Activated CD4-positive, alpha-beta T cell treated with anti-CD3 and anti-CD28 coated beads, Interleukin-2, amount 10 ng/mL, durations not matched to agents 24 days and 14 days (primary cell): ENCODE measurements at regions not wholly inside any gene's neighbourhood (a gene's known extent, or its start where the extent isn't known, plus 50 kb on each side); places are given as distances from the start of the nearest gene placed in this dataset.

Source experiments
- DNase-seq: peaks from one replicate; pipeline ENCODE4 v3.0.0; 2022
- H3K27ac Mint-ChIP-seq: one replicate; pipeline ENCODE4 v1.8.0; 2022; ENCODE audit warnings: mild to moderate bottlenecking, mixed read lengths
- H3K27me3 Mint-ChIP-seq: one replicate; pipeline ENCODE4 v1.8.0; 2022; ENCODE audit warnings: mixed read lengths
- H3K36me3 Mint-ChIP-seq: one replicate; pipeline ENCODE4 v1.8.0; 2022; ENCODE audit warnings: low read depth, mild to moderate bottlenecking, mixed read lengths
- H3K4me1 Mint-ChIP-seq: one replicate; pipeline ENCODE4 v1.8.0; 2021; ENCODE audit warnings: mixed read lengths
- H3K4me3 Mint-ChIP-seq: one replicate; pipeline ENCODE4 v1.8.0; 2022; ENCODE audit warnings: mild to moderate bottlenecking, moderate library complexity, mixed read lengths
- H3K9me3 Mint-ChIP-seq: one replicate; pipeline ENCODE4 v1.8.0; 2021; ENCODE audit warnings: mixed read lengths
- intact Hi-C: fragments of 100-400 bp; cut with micrococcal nuclease; formaldehyde crosslinking; loops from one replicate; pipeline ENCODE4 v1.15.1; 2023

GRCh38 chr3:25097023-25097422 is 331.0 kb upstream of the RARB start:
- intact Hi-C loops: no loop called here
- Mint-ChIP-seq H3K4me3 (no peak overlapping the region), H3K36me3 (no peaks in the 10 kb centered on the region), H3K9me3 (no peaks in the 10 kb centered on the region), H3K4me1 (no peaks in the 10 kb centered on the region), H3K27ac (no peak overlapping the region), H3K27me3 (no peaks in the 10 kb centered on the region)
- no peak for DNase-seq

GRCh38 chr3:25099666-25100065 is 328.4 kb upstream of the RARB start:
- Mint-ChIP-seq H3K9me3 (no peaks in the 10 kb centered on the region), H3K4me1 (no peaks in the 10 kb centered on the region), H3K36me3 (no peaks in the 10 kb centered on the region), H3K27ac (no peak overlapping the region), H3K27me3 (no peaks in the 10 kb centered on the region), H3K4me3 (no peak overlapping the region)
- no peak for DNase-seq
- intact Hi-C loops: no loop called here

GRCh38 chr3:25103391-25103790 is 324.7 kb upstream of the RARB start:
- Mint-ChIP-seq H3K27ac (no peak overlapping the region), H3K27me3 (no peaks in the 10 kb centered on the region), H3K9me3 (no peaks in the 10 kb centered on the region), H3K4me1 (no peaks in the 10 kb centered on the region), H3K36me3 (no peaks in the 10 kb centered on the region), H3K4me3 (no peak overlapping the region)
- no peak for DNase-seq
- intact Hi-C loops: no loop called here

GRCh38 chr3:25107918-25108617 is 320.0 kb upstream of the RARB start:
- intact Hi-C loops: no loop called here
- Mint-ChIP-seq H3K36me3 (no peaks in the 10 kb centered on the region), H3K4me3 (no peak overlapping the region), H3K4me1 (no peaks in the 10 kb centered on the region), H3K27me3 (no peaks in the 10 kb centered on the region), H3K9me3 (no peaks in the 10 kb centered on the region), H3K27ac (no peak overlapping the region)
- DNase-seq: no peak

GRCh38 chr3:25110642-25111041 is 317.4 kb upstream of the RARB start:
- intact Hi-C loops: no loop called here
- Mint-ChIP-seq H3K36me3 (no peaks in the 10 kb centered on the region), H3K27me3 (no peaks in the 10 kb centered on the region), H3K27ac (no peak overlapping the region), H3K4me3 (no peak overlapping the region), H3K9me3 (no peaks in the 10 kb centered on the region), H3K4me1 (no peaks in the 10 kb centered on the region)
- DNase-seq: no peak

GRCh38 chr3:25113891-25114290 is 314.2 kb upstream of the RARB start:
- Mint-ChIP-seq H3K27me3 (no peaks in the 10 kb centered on the region), H3K4me3 (no peak overlapping the region), H3K4me1 (no peaks in the 10 kb centered on the region), H3K27ac (no peak overlapping the region), H3K9me3 (no peaks in the 10 kb centered on the region), H3K36me3 (no peaks in the 10 kb centered on the region)
- intact Hi-C loops: no loop called here
- DNase-seq: no peak

- H3K36me3 Mint-ChIP-seq: no peaks in the 10 kb centered on the region
- H3K27me3 Mint-ChIP-seq: no peaks in the 10 kb centered on the region
- H3K9me3 Mint-ChIP-seq: no peaks in the 10 kb centered on the region
- no peak overlapping the region for H3K4me3 Mint-ChIP-seq
- H3K4me1 Mint-ChIP-seq: no peaks in the 10 kb centered on the region
- DNase-seq: no peak
- no peak overlapping the region for H3K27ac Mint-ChIP-seq
- intact Hi-C loops: no loop called here
Measured at GRCh38 chr3:25114532-25114931, 313.5 kb upstream of the RARB start.

GRCh38 chr3:25117005-25117593 is 311.0 kb upstream of the RARB start:
- Mint-ChIP-seq H3K4me1 (no peaks in the 10 kb centered on the region), H3K36me3 (no peaks in the 10 kb centered on the region), H3K27me3 (no peaks in the 10 kb centered on the region), H3K27ac (no peak overlapping the region), H3K9me3 (no peaks in the 10 kb centered on the region), H3K4me3 (no peak overlapping the region)
- intact Hi-C loops: no loop called here
- DNase-seq: no peak

- Mint-ChIP-seq H3K27me3 (no peaks in the 10 kb centered on the region), H3K36me3 (no peaks in the 10 kb centered on the region), H3K4me3 (no peak overlapping the region), H3K9me3 (no peaks in the 10 kb centered on the region), H3K4me1 (no peaks in the 10 kb centered on the region), H3K27ac (no peak overlapping the region)
- intact Hi-C loops: no loop called here
- no peak for DNase-seq
Measured at GRCh38 chr3:25119682-25120081, 308.4 kb upstream of the RARB start.

GRCh38 chr3:25120665-25121064 is 307.4 kb upstream of the RARB start:
- no peaks in the 10 kb centered on the region for H3K9me3 Mint-ChIP-seq
- intact Hi-C loops: no loop called here
- no peaks in the 10 kb centered on the region for H3K27me3 Mint-ChIP-seq

GRCh38 chr3:25125201-25125600 is 302.9 kb upstream of the RARB start:
- no peak for DNase-seq
- Mint-ChIP-seq H3K4me3 (no peak overlapping the region), H3K4me1 (no peaks in the 10 kb centered on the region), H3K27ac (no peak overlapping the region), H3K36me3 (no peaks in the 10 kb centered on the region), H3K27me3 (no peaks in the 10 kb centered on the region), H3K9me3 (peaks cover 8% of the 10 kb centered on the region)
- intact Hi-C loops: no loop called here

More at GRCh38 chr3:25120665-25121064, 307.4 kb upstream of the RARB start:
- Mint-ChIP-seq H3K27ac (no peak overlapping the region), H3K4me3 (no peak overlapping the region), H3K36me3 (no peaks in the 10 kb centered on the region), H3K4me1 (no peaks in the 10 kb centered on the region)
- DNase-seq: no peak

GRCh38 chr3:25128735-25129134 is 299.3 kb upstream of the RARB start:
- no peak overlapping the region for H3K4me3 Mint-ChIP-seq
- no peaks in the 10 kb centered on the region for H3K4me1 Mint-ChIP-seq
- H3K36me3 Mint-ChIP-seq: no peaks in the 10 kb centered on the region
- H3K27me3 Mint-ChIP-seq: no peaks in the 10 kb centered on the region
- H3K27ac Mint-ChIP-seq: no peak overlapping the region
- DNase-seq: no peak
- intact Hi-C loops: no loop called here
- peaks cover 8% of the 10 kb centered on the region for H3K9me3 Mint-ChIP-seq

- intact Hi-C loops: no loop called here
- Mint-ChIP-seq H3K9me3 (peaks cover 8% of the 10 kb centered on the region), H3K4me3 (no peak overlapping the region), H3K27ac (no peak overlapping the region), H3K36me3 (no peaks in the 10 kb centered on the region), H3K4me1 (no peaks in the 10 kb centered on the region), H3K27me3 (no peaks in the 10 kb centered on the region)
- no peak for DNase-seq
Measured at GRCh38 chr3:25130724-25131520, 297.1 kb upstream of the RARB start.

- Mint-ChIP-seq H3K4me1 (no peaks in the 10 kb centered on the region), H3K27me3 (no peaks in the 10 kb centered on the region), H3K36me3 (no peaks in the 10 kb centered on the region), H3K9me3 (no peaks in the 10 kb centered on the region), H3K4me3 (no peak overlapping the region), H3K27ac (no peak overlapping the region)
- intact Hi-C loops: no loop called here
- DNase-seq: no peak
Measured at GRCh38 chr3:25133588-25133987, 294.5 kb upstream of the RARB start.
